IPS-18a (cell line): ENCODE measurements at regions not wholly inside any gene's neighbourhood (a gene's known extent, or its start where the extent isn't known, plus 50 kb on each side); places are given as distances from the start of the nearest gene placed in this dataset.

Source experiments
- H3K27ac ChIP-seq: one replicate; pipeline ENCODE4 v1.5.1; 2013; ENCODE audit warnings: low read length
- H3K27me3 ChIP-seq: one replicate; pipeline ENCODE4 v1.6.1; 2013; ENCODE audit warnings: mild to moderate bottlenecking, low read length; ENCODE audit not compliant: control insufficient read depth, insufficient read depth
- H3K36me3 ChIP-seq: one replicate; pipeline ENCODE4 v1.6.1; 2013; ENCODE audit warnings: low read depth, low read length; ENCODE audit not compliant: control insufficient read depth
- H3K4me1 ChIP-seq: one replicate; pipeline ENCODE4 v1.6.1; 2013; ENCODE audit warnings: low read depth, low read length; ENCODE audit not compliant: control insufficient read depth
- H3K4me3 ChIP-seq: one replicate; pipeline ENCODE4 v1.5.1; 2013; ENCODE audit warnings: low read length
- H3K9ac ChIP-seq: one replicate; pipeline ENCODE4 v1.6.1; 2013; ENCODE audit warnings: mild to moderate bottlenecking, low read length, moderate library complexity
- H3K9me3 ChIP-seq: one replicate; pipeline ENCODE4 v1.6.1; 2013; ENCODE audit warnings: low read depth, low read length; ENCODE audit not compliant: control insufficient read depth

DNA sequence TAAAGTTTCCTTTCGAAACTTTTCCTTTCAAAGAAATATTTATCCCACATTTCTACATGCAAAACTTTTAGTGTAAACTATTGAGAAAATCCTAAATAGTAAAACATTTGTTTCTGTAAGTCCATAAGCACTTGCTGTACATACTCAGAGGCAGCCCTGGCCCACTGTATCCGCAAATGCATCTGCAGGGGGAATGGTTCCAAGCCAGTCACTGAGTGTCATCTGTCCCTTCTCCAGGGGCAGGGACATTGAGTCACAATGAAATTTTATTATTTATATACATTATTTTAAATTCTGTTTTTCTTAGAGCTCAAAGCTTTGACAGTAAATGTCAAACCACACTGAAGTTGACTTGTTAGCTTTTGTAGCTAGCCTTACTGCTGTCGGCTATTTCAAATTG, 367.2 kb downstream of the MTX2 start:
- Histone ChIP-seq H3K4me3 (no peak overlapping the region), H3K4me1 (no peaks in the 10 kb centered on the region), H3K9ac (no peak overlapping the region), H3K27ac (no peak overlapping the region), H3K36me3 (no peaks in the 10 kb centered on the region), H3K9me3 (no peaks in the 10 kb centered on the region), H3K27me3 (peaks cover 84% of the 10 kb centered on the region)

DNA sequence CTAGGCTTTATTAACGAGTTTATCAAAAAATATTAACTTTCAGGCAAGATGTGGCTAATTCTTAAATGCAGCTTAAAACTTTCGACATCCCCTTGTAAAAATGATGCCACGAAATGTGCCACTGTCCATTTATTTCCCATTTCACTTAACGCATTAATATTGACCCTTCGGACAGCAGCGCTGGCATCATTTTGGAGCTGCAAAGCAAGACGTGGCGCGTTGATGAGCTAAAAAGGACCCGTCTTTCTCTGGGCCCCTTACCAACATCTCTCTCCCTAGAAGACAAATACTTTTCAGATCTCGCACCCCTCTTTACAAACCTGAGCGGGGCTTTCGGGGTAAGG, 367.9 kb downstream of the MTX2 start:
- Histone ChIP-seq H3K36me3 (no peaks in the 10 kb centered on the region), H3K4me1 (no peaks in the 10 kb centered on the region), H3K27ac (no peak overlapping the region), H3K9ac (no peak overlapping the region), H3K27me3 (peaks cover 83% of the 10 kb centered on the region), H3K9me3 (no peaks in the 10 kb centered on the region), H3K4me3 (peak overlapping the region; percentile 59)

- Histone ChIP-seq H3K27ac (no peak overlapping the region), H3K36me3 (no peaks in the 10 kb centered on the region), H3K4me3 (peak overlapping the region; percentile 59), H3K9ac (no peak overlapping the region), H3K9me3 (no peaks in the 10 kb centered on the region), H3K4me1 (no peaks in the 10 kb centered on the region), H3K27me3 (peaks cover 78% of the 10 kb centered on the region)
Measured at GRCh38 chr2:176637486-176638166, 368.4 kb downstream of the MTX2 start.

DNA sequence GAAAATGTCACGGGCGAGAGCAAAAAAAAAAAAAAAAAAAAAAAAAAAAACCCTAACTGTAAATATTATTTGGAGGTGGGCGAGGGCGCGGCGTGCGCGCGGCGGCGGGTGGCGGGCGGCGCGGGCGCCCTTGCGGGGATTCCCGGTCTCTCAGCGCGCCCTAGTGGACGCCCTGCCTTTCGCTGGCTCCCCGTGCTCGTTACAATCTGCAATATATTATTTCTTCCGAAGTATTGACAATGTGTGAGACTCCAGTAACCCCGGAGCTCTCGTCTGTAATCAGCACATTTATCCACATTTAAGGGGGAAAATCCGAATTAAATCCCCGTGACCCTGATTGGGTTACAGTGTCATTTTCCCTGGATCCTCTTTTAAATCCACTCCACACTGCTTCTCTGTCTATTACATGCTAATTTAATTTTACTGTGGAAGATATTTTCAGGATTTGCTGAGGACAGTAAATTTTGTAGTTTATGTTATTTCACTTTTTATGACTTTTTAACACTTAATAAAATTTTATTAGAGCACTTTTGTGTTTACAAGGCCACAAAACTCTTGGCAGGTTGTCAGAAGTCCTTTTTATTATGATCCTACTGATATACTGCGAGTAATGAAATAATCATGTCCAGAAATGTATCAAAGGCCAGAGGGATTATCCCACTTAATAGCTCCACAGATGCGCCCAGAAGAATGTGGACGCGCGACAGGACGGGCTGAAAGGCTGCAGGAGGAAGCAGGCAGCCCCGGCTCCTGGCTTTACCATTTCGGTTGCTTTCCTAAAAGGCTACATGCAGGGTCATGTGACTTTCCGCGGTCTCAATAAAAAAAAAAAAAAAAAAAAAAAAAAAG, 369.1 kb downstream of the MTX2 start:
- Histone ChIP-seq H3K27me3 (peaks cover 81% of the 10 kb centered on the region), H3K9me3 (no peaks in the 10 kb centered on the region), H3K9ac (no peak overlapping the region), H3K4me1 (no peaks in the 10 kb centered on the region), H3K36me3 (no peaks in the 10 kb centered on the region), H3K27ac (no peak overlapping the region), H3K4me3 (peak overlapping the region; percentile 59)

DNA sequence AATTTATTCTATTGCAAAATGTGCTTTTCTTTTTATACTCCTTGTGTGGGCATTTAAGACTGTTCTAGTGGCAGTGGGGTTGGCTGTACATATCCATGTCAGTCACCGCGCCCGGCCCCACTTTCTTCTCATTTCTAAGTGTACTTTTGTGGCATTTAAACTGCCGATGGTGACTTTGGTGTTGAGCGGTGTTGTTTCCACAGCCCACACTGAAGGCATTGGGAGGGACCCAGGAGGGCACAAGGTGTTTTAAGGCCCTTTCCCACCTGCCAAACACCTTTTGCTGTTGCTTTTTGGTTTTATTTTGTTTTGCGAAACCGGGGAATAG, 369.7 kb downstream of the MTX2 start:
- Histone ChIP-seq H3K9me3 (no peaks in the 10 kb centered on the region), H3K9ac (no peak overlapping the region), H3K4me3 (no peak overlapping the region), H3K4me1 (no peaks in the 10 kb centered on the region), H3K27ac (no peak overlapping the region), H3K36me3 (no peaks in the 10 kb centered on the region), H3K27me3 (peaks cover 77% of the 10 kb centered on the region)

- Histone ChIP-seq H3K9ac (no peak overlapping the region), H3K27me3 (peaks cover 76% of the 10 kb centered on the region), H3K9me3 (no peaks in the 10 kb centered on the region), H3K4me1 (no peaks in the 10 kb centered on the region), H3K4me3 (no peak overlapping the region), H3K27ac (no peak overlapping the region), H3K36me3 (no peaks in the 10 kb centered on the region)
Measured at GRCh38 chr2:176639671-176640070, 370.4 kb downstream of the MTX2 start.

- H3K4me3 ChIP-seq, result no peak overlapping the region
- no peaks in the 10 kb centered on the region for H3K36me3 ChIP-seq
- peaks cover 66% of the 10 kb centered on the region for H3K27me3 ChIP-seq
- no peaks in the 10 kb centered on the region for H3K9me3 ChIP-seq
- no peak overlapping the region for H3K9ac ChIP-seq
- no peak overlapping the region for H3K27ac ChIP-seq
- peaks cover 7% of the 10 kb centered on the region for H3K4me1 ChIP-seq
Measured at GRCh38 chr2:176641436-176641835, 372.2 kb downstream of the MTX2 start.

DNA sequence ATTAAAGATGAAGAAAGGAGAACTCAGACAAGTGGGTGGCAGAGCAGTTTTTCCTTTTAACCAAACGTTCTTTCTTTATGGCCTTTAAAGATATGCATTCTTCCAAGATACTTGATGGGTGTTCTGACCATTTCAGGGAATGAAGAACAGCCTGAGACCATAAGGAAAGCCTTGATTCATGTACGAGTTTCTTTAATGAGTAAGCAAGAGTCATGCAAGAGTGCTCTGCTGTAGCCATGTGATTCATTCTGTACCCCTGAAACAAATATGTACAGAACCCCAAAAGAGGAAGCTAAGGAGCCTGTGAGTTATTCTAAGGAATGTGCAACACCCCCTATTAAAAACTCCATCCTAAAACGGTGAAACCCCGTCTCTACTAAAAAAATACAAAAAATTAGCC, 372.8 kb downstream of the MTX2 start:
- Histone ChIP-seq H3K9ac (no peak overlapping the region), H3K4me1 (peaks cover 10% of the 10 kb centered on the region), H3K27ac (no peak overlapping the region), H3K27me3 (peaks cover 60% of the 10 kb centered on the region), H3K4me3 (no peak overlapping the region), H3K9me3 (no peaks in the 10 kb centered on the region), H3K36me3 (no peaks in the 10 kb centered on the region)

- Histone ChIP-seq H3K27me3 (peaks cover 44% of the 10 kb centered on the region), H3K27ac (no peak overlapping the region), H3K4me1 (peaks cover 10% of the 10 kb centered on the region), H3K9me3 (no peaks in the 10 kb centered on the region), H3K36me3 (no peaks in the 10 kb centered on the region), H3K9ac (no peak overlapping the region), H3K4me3 (no peak overlapping the region)
Measured at GRCh38 chr2:176643646-176644045, 374.4 kb downstream of the MTX2 start.

- H3K27me3 ChIP-seq, result peaks cover 25% of the 10 kb centered on the region
Measured at GRCh38 chr2:176645494-176645893, 376.3 kb downstream of the MTX2 start.

DNA sequence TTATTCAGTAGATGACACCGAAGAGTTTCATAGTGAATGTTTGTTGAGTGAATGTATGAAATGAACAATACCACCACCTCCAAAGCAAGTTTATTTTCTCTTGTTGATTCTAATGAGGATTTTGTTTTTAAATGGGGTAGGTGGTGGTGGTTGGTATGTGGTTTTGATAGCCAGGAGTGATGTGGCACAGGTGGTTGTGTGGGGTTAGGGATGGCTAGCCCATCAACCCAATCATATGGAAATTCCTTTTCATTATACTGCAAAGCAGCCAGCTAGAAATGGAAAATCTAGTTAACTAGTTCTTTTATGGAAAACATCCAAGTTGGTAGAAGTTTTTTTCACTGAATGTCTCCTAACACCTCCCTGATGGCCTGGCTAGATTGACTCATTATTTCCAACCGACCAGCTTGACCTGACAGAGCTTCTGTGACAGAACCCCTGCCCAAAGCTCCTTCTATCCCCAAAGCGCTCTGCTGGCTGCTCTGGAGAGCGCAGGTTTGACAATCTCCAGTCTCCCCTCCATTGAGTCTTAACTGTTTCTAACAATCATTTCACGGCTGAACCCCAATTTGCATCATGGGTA, 376.9 kb downstream of the MTX2 start:
- no peaks in the 10 kb centered on the region for H3K9me3 ChIP-seq

More at GRCh38 chr2:176645494-176645893, 376.3 kb downstream of the MTX2 start:
- Histone ChIP-seq H3K4me1 (peaks cover 10% of the 10 kb centered on the region), H3K4me3 (no peak overlapping the region), H3K27ac (no peak overlapping the region), H3K9ac (no peak overlapping the region), H3K9me3 (no peaks in the 10 kb centered on the region), H3K36me3 (no peaks in the 10 kb centered on the region)

More for the DNA sequence above, 376.9 kb downstream of the MTX2 start:
- Histone ChIP-seq H3K36me3 (no peaks in the 10 kb centered on the region), H3K27ac (no peak overlapping the region), H3K4me1 (peaks cover 10% of the 10 kb centered on the region), H3K4me3 (no peak overlapping the region), H3K9ac (no peak overlapping the region), H3K27me3 (peaks cover 21% of the 10 kb centered on the region)
